ENCODE measurements at regions not wholly inside any gene's neighbourhood (a gene's known extent, or its start where the extent isn't known, plus 50 kb on each side); places are given as distances from the start of the nearest gene placed in this dataset.

DNA sequence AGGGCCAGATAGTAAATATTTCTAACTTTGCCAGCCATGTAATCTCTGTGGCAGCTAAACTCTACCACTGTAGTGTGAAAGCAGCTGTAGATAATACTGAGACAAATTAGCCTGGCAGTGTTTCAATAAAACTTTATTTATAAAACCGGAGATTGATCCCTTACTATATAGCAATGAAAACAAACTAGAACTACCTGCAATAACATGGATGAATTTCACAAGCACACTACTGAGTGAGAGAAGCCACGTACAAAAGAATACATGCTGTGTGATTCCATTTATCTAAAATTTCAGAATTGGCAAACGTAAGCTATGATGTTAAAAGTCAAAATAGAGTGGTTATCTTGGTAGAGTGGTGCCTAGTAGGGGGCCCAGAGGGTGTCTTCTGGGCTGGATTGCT lies 198.7 kb upstream of the SGK1 start:
- 51 to 70% (median 61%) methylated on average over 3 of the region's 3 CpGs for WGBS, 4 donors
- Histone ChIP-seq H3K27me3 (no peaks in the 10 kb centered on the region), H3K9me3 (no peaks in the 10 kb centered on the region), H3K36me3 (no peaks in the 10 kb centered on the region), H3K4me3 (no peak overlapping the region), H3K4me1 (peaks cover 6 to 60% (median 30%) of the 10 kb centered on the region in 12 donors), H3K27ac (peak overlapping the region in 11 of 12 donors; percentile 57 to 83 (median 75))
- DNase-seq = no peak
- no peak for ATAC-seq
- no peak for TF ChIP-seq POLR2A (IDR thresholded peaks at IDR 0.05)
- TF ChIP-seq, protein P1, sequence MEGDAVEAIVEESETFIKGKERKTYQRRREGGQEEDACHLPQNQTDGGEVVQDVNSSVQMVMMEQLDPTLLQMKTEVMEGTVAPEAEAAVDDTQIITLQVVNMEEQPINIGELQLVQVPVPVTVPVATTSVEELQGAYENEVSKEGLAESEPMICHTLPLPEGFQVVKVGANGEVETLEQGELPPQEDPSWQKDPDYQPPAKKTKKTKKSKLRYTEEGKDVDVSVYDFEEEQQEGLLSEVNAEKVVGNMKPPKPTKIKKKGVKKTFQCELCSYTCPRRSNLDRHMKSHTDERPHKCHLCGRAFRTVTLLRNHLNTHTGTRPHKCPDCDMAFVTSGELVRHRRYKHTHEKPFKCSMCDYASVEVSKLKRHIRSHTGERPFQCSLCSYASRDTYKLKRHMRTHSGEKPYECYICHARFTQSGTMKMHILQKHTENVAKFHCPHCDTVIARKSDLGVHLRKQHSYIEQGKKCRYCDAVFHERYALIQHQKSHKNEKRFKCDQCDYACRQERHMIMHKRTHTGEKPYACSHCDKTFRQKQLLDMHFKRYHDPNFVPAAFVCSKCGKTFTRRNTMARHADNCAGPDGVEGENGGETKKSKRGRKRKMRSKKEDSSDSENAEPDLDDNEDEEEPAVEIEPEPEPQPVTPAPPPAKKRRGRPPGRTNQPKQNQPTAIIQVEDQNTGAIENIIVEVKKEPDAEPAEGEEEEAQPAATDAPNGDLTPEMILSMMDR (IDR thresholded peaks at IDR 0.05) = no peak
- intact Hi-C loops (cut with DNase I) = loop anchor here in 8 of 10 donors (5.0 to 10.0 kb wide), 4 partner anchors 118 to 342 kb away; no protein-coding TSS in a partner anchor

DNA sequence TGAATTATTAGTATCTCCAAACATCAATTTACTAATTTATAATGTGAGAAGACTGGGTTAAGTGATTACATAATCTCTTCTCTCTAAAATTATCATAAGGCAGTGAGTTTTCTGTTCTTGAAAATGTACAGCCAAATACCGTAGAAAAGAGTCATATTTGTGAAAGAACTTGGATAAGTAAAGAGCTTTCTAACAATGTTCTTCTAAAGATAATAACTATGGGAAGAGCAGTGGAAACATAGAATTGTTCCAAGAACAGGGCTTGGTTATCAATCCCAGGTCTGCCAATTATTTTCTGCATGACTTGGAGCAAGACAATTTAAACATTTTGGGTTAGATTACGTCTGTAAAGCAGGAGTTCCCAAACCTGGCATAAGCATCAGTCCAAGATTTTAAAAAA lies 198.1 kb upstream of the SGK1 start:
- peak overlapping the region in 3 of 12 donors; percentile 66 to 83 (median 81) for H3K27ac ChIP-seq
- no peak overlapping the region for H3K4me3 ChIP-seq
- intact Hi-C loops (cut with DNase I) = loop anchor here in 8 of 10 donors (5.0 to 10.0 kb wide), 4 partner anchors 119 to 341 kb away; no protein-coding TSS in a partner anchor
- no peaks in the 10 kb centered on the region for H3K9me3 ChIP-seq
- DNase-seq (no peak), ATAC-seq (no peak)
- H3K36me3 ChIP-seq = no peaks in the 10 kb centered on the region
- peaks cover 6 to 66% (median 30%) of the 10 kb centered on the region in 12 donors for H3K4me1 ChIP-seq
- WGBS, 4 donors = 66 to 77% (median 67%) methylated on average over 2 of the region's 2 CpGs
- no peaks in the 10 kb centered on the region for H3K27me3 ChIP-seq
- TF ChIP-seq POLR2A (IDR thresholded peaks at IDR 0.05) = no peak
- TF ChIP-seq, protein P1 (IDR thresholded peaks at IDR 0.05) = no peak

DNA sequence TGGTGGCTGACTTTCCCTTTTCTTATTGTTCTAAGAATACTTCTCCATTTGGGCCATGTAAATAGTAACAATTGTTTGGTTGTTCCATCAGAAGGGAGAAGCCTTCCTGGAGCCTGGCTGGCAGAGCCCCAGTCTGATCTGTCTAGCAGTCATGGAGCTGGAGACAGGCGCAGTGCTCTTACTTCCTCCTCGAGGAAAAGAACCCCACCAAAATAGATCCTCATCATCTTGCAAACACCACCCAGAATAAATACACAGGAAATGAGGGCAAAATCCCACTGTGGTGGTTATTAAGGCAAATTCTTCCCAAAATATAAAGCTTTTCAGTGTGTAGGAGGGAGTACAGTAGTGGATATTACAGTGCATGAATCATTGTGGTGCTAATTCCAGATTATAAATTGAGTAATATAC lies 195.1 kb upstream of the SGK1 start:
- Histone ChIP-seq H3K4me1 (peaks cover 5 to 43% (median 17%) of the 10 kb centered on the region in 12 donors), H3K27ac (peak overlapping the region in 6 of 12 donors; percentile 25 to 77 (median 58)), H3K4me3 (no peak overlapping the region), H3K9me3 (no peaks in the 10 kb centered on the region), H3K27me3 (no peaks in the 10 kb centered on the region), H3K36me3 (no peaks in the 10 kb centered on the region)
- intact Hi-C loops (cut with DNase I) = loop anchor here in 7 of 10 donors (2.0 to 10.0 kb wide), 6 partner anchors 36 to 338 kb away; no protein-coding TSS in a partner anchor
- peak; percentile 60 to 80 (median 72) for DNase-seq
- TF ChIP-seq, protein P1 (IDR thresholded peaks at IDR 0.05) = no peak
- no peak for TF ChIP-seq POLR2A (IDR thresholded peaks at IDR 0.05)
- 42 to 55% (median 47%) methylated on average over 2 of the region's 2 CpGs for WGBS, 4 donors
- peak; percentile 50 to 69 (median 52) for ATAC-seq

DNA sequence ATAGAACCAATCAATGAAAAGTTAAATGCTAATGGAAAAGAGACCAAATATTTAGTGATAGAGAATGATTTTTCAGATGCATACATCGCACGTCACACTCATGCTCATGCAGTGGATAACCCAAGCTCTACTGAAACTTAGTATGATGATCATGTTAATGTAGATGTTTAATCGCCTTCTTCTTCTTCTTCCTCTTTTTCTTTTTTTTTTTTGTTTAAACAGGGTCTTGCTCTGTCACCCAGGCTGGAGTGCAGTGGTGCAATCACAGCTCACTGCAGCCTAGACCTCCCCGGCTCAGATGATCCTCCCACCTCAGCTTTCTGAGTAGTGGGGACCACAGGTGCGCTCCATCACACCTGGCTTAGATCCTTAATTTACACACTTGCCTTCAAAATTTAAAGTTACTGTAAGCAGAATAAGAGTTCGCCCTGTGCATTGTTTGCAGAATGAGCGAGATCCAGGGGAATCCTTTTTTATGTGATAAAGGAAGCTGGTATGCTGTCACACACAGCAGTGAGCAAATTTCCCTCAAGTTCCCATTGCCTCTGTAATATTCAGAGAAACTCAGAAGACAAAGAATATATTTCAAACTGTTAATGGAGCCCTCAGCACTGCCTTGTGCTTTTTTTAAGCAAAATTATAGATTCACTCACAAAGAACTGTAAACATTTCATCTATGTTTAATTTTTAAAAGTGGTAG lies 194.2 kb upstream of the SGK1 start:
- ATAC-seq (no peak), DNase-seq (no peak)
- H3K36me3 ChIP-seq = no peaks in the 10 kb centered on the region
- H3K4me3 ChIP-seq = no peak overlapping the region
- peak overlapping the region in 8 of 12 donors; percentile 4 to 77 (median 55) for H3K27ac ChIP-seq
- intact Hi-C loops (cut with DNase I) = loop anchor here in 7 of 10 donors (2.0 to 10.0 kb wide), 6 partner anchors 35 to 337 kb away; no protein-coding TSS in a partner anchor
- WGBS, 4 donors = 95 to 98% (median 95%) methylated on average over 7 of the region's 7 CpGs
- H3K4me1 ChIP-seq = peaks cover 2 to 35% (median 9%) of the 10 kb centered on the region in 12 donors
- TF ChIP-seq, protein P1 (IDR thresholded peaks at IDR 0.05) = no peak
- TF ChIP-seq POLR2A (IDR thresholded peaks at IDR 0.05) = no peak
- no peaks in the 10 kb centered on the region for H3K9me3 ChIP-seq
- H3K27me3 ChIP-seq = no peaks in the 10 kb centered on the region

Data from heart left ventricle (tissue), 16 donors.